HG03159 (cell line): ENCODE measurements at regions not wholly inside any gene's neighbourhood (a gene's known extent, or its start where the extent isn't known, plus 50 kb on each side); places are given as distances from the start of the nearest gene placed in this dataset.
"Not testable (repeated sequence)": the region's sequence is repeated elsewhere in the genome, so short reads cannot be mapped to it uniquely, and the experiment has no call there.

Experiments
- ATAC-seq: cut with Tn5 transposase; IDR thresholded peaks from one replicate; pipeline ENCODE4 v1.9.1; 2021; ENCODE audit warnings: mild to moderate bottlenecking, moderate library complexity; ENCODE audit not compliant: unreplicated experiment

GRCh38 chrX:151042842-151043241 is 59.7 kb downstream of the HMGB3 start:
- ATAC-seq, result no peak

GRCh38 chrX:151066373-151066772 is 83.2 kb downstream of the HMGB3 start:
- ATAC-seq, result not testable (repeated sequence)

- no peak for ATAC-seq
These were observed 90.6 kb downstream of the HMGB3 start for GRCh38 chrX:151073767-151074166.

GRCh38 chrX:151081016-151081415 is 95.4 kb upstream of the GPR50 start:
- ATAC-seq, result no peak

GRCh38 chrX:151082077-151082948 is 94.1 kb upstream of the GPR50 start:
- peak; percentile 96 for ATAC-seq

- ATAC-seq, result no peak
These were observed 91.9 kb upstream of the GPR50 start for GRCh38 chrX:151084454-151084853.

- no peak for ATAC-seq
These were observed 91.2 kb upstream of the GPR50 start for GRCh38 chrX:151085207-151085606.

GRCh38 chrX:151088221-151088620 is 88.2 kb upstream of the GPR50 start:
- no peak for ATAC-seq

- ATAC-seq, result no peak
These were observed 77.4 kb upstream of the GPR50 start for GRCh38 chrX:151099001-151099400.

GRCh38 chrX:151100799-151101198 is 75.6 kb upstream of the GPR50 start:
- ATAC-seq, result no peak

GRCh38 chrX:151113200-151113599 is 63.2 kb upstream of the GPR50 start:
- ATAC-seq, result not testable (repeated sequence)
